ENCODE measurements at regions not wholly inside any gene's neighbourhood (a gene's known extent, or its start where the extent isn't known, plus 50 kb on each side); places are given as distances from the start of the nearest gene placed in this dataset.

DNA sequence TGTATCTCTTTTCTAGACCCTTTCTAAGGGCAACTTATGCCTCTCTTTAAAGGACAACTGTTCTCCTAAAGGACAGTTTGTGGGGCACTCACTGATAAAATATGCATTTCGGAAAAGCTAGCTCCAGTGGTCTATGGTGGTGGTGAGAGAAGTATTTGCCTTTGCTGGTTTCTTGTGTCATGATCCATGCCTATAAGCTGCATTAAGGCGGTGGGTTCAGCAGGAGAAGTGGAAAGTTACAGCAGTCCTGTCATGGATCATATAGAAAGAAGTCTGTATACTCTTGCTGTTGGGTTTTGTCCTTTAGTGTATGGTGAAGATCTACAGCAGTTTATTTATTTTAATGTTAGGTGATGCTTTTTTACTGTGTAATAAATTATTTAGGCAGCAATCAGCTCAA is 563.9 kb upstream of the PSMD7 start (continued):
- TF ChIP-seq SNAPC4 (CRISPR knock-in tag; IDR thresholded peaks at IDR 0.05): no peak
- no peak for TF ChIP-seq PREB (CRISPR knock-in tag; IDR thresholded peaks at IDR 0.05)
- no peak for TF ChIP-seq ZBTB49 (CRISPR knock-in tag; IDR thresholded peaks at IDR 0.05; ENCODE audit: borderline replicate concordance)
- no peak for TF ChIP-seq SIX4 (CRISPR knock-in tag; IDR thresholded peaks at IDR 0.05)

Data from HepG2 (cell line).